Dedifferentiated amniotic fluid mesenchymal stem cell (primary cell): ENCODE measurements at regions not wholly inside any gene's neighbourhood (a gene's known extent, or its start where the extent isn't known, plus 50 kb on each side); places are given as distances from the start of the nearest gene placed in this dataset.

Experiments used
- DNase-seq: peaks from one replicate; pipeline ENCODE4 v3.0.0-alpha.2; 2016; ENCODE audit errors: extremely low spot score

DNA sequence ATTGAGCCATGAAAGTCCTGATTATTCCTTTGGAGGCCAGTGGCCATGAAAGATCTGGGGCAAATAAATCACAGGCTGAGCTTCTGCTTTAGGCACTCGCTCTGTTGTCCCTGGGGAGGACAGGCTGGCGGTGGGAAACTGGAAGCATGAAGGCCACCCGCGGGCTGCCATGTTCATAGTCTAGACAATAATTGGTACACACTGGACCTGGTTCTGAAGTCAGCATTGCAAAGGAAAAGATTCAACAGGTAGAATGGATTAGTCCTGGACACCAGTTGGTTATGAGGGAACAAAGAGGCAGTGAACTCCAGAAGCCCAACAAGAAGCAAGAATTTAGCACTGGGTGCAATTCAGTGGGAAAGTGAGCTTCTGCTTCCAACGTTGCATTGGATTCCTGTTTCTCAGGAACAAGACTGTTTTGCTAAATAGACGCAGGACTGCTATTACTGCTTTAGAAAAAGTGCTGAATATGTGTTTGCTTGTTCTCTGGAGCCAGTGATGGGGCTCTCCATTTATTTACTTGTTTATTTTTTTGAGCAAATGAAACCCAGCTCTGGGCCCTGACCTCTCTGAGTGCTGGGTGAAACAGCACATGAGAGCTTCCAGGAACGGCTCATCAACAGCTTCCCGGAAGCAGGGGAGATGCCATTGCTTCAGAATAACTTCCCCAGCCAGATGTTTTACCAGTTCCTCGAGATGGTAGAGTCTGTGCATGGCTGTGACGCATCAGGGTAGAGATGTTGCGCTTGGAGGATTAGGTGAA lies 336.4 kb downstream of the ZNF536 start:
- no peak for DNase-seq

- DNase-seq = no peak
Observed at GRCh38 chr19:30704771-30705330, 332.7 kb downstream of the ZNF536 start.

DNA sequence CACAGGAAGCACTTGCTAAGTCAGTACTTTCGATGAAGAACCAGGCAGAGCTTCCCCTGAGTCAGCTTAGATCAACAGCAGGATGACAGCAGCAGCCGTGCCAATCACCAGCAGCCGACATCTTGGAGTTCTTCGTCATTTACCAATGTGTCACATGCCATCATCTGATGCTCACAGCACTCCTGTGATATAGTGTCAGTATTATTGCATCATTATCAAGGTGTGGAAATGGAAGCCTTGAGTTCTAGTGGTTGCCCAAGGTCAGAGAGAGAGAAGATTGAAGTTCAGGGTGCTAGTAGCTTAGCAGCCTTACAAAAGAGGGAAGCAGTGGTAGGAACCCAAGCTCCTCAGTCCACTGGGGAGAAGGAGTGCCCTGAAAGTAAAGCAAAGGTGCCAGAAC lies 331.5 kb downstream of the ZNF536 start:
- no peak for DNase-seq

GRCh38 chr19:30701178-30701577 lies 329.0 kb downstream of the ZNF536 start:
- no peak for DNase-seq

DNA sequence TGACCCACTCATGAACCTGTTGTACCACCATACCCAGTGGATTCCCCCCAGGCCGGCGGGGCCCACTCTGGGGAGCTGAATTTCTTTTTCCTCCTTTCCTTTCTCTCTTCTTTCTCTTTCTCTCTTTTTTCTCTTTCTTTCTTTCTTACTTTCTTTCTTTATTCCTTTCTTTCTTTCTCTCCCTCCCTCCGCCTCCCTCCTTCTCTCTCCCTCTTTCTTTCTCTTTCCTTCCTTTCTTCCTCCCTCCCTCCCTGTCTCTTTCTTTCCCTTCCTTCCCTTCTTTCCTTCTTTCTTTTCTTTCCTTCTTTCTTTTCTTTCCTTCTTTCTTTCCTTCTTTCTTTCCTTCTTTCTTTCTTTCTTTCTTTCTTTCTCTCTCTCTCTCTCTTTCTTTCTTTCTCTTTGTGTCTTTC lies 327.7 kb downstream of the ZNF536 start:
- no peak for DNase-seq

GRCh38 chr19:30696514-30696913 lies 324.3 kb downstream of the ZNF536 start:
- DNase-seq = no peak

DNA sequence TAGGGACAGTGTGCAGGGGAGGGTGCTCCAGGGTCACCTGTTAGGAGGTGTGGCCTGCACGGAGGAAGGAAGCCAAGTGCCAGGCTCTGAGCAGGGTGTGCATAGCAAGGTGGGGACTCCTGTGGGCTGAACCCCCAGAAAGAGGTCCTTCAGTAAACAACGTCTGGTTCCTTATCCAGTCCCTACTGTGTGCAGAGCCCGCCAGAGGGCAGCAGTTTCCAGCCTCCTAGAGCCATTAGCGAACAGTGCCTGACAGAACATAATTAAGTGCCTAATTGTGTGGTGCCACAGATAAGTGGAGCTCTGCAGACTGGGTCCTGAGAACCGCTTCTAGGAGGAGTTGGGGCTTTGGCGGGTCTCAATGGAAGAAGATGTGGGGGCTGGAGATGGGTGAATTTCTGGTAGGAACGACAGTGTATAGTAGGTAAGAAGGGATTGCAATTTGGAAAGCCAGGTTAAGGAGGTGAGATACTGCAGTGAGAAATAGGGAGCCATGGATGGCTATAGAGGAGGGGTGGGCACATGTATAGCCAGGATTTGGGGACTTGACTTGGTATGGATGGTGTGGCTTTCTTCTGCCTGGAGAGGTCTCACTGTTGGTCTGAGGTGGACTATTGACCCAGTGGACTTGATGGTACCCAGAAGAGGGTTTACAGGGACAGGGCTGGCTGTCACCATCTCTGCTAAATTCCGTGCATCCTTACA lies 323.1 kb downstream of the ZNF536 start:
- no peak for DNase-seq

- no peak for DNase-seq
Observed at GRCh38 chr19:30694156-30694755, 322.1 kb downstream of the ZNF536 start.

GRCh38 chr19:30692879-30693503 lies 320.8 kb downstream of the ZNF536 start:
- no peak for DNase-seq

GRCh38 chr19:30692181-30692811 lies 320.1 kb downstream of the ZNF536 start:
- DNase-seq = no peak

GRCh38 chr19:30691819-30692166 lies 319.6 kb downstream of the ZNF536 start:
- no peak for DNase-seq

DNA sequence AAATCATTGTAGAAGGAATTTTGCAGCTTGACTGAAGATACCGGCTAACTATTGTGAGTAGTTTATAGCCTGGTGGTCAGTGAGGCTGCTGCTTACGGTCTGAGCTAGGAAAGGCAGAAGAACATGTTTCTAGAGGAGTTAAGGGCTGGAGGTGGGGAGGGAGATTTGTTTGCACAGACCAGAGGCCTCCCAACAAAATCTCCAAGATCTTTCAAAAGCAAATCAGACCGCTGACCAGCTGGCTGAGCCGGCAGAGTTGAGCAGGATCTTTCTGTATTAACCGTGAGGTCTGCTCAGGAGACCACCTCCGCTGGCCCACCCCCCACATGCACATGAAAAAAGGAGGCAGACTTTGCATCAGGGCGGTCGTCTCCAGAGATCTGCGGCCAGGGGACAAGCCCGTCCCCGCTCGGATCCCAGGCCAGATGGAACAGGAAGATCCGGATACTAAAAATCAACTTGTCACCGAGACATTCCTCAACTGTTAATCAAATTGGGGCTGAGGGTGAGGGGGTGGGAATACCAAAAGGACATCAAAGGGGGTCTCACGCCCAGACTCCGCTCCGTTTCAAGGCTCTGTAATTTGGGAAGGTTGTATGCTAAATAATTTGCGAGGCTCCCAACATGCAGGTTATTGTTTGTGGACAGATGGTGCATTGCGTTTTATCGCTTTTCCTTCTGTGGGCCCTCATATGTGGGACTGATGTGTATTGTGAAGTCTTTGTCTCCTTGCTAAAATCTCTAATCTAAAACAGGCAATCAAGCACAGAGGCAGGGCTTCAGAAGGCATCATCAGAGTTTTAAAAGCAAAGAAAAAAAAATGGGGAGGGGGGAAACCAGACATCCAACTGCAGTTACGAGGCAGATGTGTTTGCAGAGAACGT lies 319.0 kb downstream of the ZNF536 start:
- no peak for DNase-seq

- no peak for DNase-seq
Observed at GRCh38 chr19:30690525-30690924, 318.3 kb downstream of the ZNF536 start.

GRCh38 chr19:30689474-30689873 lies 317.3 kb downstream of the ZNF536 start:
- no peak for DNase-seq

GRCh38 chr19:30688696-30689095 lies 316.5 kb downstream of the ZNF536 start:
- DNase-seq = no peak

DNA sequence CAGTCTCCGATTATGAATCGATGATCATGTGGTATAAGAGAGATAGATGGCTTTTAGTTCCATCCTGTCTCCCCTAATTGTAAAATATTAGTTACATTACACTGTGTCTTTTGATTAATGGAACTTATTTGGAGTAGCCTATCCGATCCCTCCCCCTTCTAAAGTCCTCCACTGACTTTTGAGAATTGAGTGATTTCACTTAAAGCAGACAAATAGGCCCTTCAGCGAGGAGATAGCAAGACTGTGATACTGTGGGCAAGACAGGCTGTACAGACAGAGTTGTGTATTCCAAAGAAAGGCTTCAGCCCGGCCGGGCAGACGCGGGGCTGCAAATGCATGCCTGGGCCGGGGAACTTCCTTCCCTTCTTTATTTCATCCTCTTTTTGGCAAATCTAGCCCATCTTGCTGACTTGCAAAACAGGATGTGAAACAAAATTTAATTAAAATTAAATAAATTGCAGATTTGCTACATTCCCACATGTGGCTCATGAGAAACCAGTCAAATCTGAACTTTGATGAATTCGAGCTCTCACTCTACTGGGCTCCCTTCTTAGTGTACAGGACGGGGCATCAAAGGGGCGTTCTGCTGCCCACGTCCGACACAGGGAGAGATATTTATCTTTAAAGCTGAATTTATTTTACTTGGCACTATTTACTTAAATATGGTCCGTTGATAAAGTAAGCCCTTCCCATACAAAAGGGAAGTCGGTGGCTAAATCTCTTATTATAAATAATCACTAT lies 314.8 kb downstream of the ZNF536 start:
- DNase-seq = no peak

- DNase-seq = no peak
Observed at GRCh38 chr19:30686176-30686820, 314.1 kb downstream of the ZNF536 start.

- DNase-seq = no peak
Observed at GRCh38 chr19:30685426-30686000, 313.3 kb downstream of the ZNF536 start.

GRCh38 chr19:30684613-30685012 lies 312.4 kb downstream of the ZNF536 start:
- DNase-seq = no peak
